GM18507 (cell line): ENCODE measurements at regions not wholly inside any gene's neighbourhood (a gene's known extent, or its start where the extent isn't known, plus 50 kb on each side); places are given as distances from the start of the nearest gene placed in this dataset.
"Not testable (repeated sequence)": the region's sequence is repeated elsewhere in the genome, so short reads cannot be mapped to it uniquely, and the experiment has no call there.

Source experiments
- DNase-seq: peaks from one replicate; pipeline ENCODE4 v3.0.0; 2011; ENCODE audit warnings: low read depth; ENCODE audit not compliant: insufficient read length; ENCODE audit errors: extremely low spot score
- FAIRE-seq: peaks from 2 replicates; lab custom pipeline; 2011; peaks lifted over from hg19 to GRCh38; lab: Jason Lieb, UNC

DNA sequence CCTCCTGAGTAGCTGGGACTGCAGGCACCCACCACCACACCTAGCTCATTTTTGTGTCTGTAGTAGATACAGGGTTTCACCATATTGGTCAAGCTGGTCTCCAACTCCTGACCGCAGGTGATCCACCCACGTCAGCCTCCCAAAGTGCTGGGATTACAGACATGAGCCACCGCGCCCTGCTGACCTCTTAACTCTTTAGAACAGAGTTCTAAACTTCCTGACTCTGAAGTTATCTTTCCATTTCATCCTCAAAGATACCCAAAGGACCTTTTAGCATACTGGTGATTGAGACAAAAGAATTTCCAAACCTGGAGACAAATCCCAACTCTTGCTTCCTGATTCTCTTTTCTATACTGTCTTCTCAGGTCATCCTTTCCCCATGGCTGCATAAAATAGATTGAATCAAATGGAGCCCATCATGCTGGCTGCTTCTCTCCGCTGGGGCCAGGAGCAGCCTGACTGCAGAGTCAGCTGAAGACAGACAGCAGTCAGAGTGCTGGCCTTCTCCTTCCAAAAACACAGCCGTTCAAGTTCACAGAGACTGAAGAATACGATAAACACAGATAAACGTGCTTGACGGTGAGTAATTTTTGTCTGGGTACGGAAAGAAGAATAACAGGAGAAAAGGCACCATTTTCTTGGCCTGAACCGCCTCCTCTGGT is 76.5 kb upstream of the ATF7IP2 start:
- no peak for FAIRE-seq
- no peak for DNase-seq

DNA sequence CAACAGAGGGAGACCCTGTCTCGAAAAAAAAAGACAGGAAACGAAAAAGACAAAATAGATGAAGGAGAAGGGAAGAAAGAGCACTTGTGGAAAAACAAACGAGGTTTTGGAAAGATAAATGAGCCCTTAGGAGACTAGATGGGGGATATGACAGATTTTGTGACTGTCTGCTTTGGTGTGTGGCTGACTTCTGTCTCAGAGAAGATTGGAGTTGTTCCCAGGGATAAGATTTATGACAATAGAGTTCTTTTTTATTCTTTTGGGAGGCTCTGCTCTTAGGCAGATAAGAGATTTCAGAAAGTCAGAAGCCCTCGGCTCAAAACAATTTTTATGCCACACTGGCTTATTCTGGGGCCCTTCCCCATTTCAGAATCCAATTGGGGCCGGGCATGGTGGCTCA is 73.9 kb upstream of the ATF7IP2 start:
- DNase-seq (no peak), FAIRE-seq (peak; percentile 29)

DNA sequence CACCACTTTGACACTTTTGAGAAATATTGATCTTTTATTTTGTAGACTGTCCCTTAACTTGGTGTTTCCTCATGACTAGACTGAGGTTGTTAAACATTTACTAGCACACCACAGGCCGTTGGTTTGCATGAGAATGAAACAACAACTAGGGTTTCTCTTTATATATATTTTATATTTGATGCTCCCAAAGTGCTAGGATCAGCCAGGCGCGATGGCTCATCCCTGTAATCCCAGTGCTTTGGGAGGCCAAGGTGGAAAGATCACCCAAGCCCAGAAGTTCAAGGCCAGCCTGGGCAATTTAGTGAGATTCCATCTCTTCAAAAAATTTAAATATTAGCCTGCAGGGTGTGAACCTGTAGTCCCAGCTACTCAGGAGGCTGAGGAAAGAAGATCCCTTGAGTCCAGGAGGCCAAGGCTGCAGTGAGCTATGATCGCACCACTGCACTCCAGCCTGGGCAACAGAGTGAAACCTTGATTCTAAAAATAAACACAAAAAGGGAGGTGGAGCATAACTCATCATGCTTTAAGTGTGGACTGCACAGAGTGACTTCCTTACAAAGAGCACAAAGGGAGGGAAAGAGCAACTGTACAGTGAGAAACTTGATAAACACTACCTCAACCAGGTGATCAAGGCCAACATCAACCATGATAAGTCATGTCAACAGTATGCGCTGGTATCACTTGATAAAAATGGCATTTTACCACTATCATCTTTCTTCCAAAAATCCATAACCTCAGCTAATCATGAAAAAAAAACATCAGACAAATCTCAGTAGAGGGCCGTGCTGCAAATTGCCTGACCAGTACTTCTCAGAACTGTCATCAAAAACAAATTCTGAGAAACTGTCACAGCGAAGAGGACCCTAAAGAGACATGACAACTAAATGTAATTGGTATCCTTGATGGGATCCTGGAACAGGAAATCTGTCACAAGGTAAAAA is 72.8 kb upstream of the ATF7IP2 start:
- FAIRE-seq (peak; percentile 98), DNase-seq (no peak)

DNA sequence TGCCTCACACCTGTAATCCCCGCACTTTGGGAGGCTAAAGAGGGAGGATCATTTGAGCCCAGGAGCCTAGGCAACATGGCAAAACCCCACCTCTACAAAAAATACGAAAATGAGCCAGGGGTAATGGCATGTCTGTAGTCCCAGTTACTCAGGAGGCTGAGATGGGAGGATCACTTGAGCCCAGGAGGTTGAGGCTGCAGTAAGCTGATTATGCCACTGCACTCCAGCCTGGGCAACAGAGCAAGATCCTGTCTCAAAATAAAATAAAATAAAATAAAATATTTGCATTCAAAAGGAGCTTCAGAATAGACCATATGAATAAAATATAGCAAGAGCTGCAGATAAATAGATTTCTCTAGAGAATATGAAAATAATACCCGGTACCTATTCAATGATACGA is 71.5 kb upstream of the ATF7IP2 start:
- DNase-seq: no peak
- FAIRE-seq: no peak

DNA sequence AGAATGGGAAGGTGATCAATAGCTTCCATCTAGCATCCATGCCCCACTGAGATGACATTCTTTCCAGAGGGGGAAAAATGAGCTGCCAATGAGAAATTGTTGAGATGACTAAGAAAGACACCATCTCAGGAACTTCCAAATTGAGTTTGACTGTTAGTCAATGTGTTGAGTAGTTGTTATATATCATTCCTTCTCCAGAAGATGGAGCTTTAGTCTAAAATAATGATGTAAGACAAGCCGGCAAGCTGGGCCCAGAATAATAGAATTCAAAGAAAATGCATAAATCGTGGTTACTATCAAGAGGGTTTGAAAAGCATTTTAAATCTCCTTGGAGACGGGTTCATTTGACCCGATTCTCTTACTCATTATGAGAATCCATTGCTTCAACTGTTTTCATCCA is 71.0 kb upstream of the ATF7IP2 start:
- FAIRE-seq (peak; percentile 66), DNase-seq (no peak)

DNA sequence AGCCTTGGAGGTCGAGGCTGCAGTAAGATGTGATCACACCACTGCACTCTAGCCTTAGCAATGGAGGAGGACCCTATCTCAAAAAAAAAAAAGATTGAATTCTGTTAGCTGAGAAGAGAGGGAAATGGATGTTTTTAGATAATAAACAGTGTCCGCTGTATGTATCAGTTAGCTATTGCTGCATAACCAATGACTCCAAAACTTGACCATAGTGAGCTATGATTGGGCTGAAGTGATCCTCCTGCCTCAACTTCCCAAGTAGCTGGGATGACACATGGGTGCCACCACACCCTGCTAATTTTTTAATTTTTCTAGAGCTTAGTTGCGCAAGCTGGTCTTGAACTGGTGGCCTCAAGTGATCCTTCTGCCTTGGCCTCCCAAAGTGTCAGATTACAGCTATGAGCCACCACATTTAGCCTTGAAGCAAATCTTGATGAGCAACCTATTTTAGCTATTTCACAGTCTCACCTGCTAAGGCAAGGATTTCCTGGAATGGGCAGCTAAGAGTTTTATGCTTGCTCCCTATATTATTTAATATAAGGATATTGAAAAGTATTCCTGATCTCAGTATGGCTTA is 68.3 kb upstream of the ATF7IP2 start:
- DNase-seq (no peak), FAIRE-seq (no peak)

DNA sequence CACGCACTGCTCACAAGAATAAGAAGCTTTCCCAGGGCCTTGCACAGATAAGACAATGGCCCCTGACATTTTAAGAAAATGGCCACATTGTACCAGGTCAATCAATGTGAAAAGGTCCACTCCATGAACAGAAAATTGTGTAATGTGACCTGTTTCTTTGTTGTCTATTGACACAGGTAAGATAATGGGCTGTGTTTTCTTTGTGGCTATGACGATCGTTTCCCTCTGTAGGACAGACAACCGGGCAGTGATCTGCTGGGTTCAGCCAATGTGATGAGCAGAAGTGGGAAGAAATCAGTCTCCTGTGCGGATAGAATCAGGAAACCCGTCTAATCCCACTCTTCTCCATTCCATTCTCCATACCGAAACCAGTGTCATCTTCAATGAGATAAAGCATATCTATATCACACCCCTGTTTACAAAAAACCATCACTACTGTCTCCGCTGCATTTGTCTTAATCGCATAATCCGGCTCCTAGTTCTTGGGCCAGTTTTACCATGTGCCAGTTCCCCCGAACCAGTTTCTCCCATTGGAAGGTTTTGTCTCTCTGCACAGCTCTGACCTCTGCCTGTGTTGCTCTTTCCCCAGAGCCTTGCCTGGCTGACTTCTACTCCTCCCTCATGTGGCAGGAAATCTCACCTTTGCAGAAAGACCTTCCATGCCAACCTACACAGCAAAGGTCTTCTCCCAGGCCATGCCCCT is 66.9 kb upstream of the ATF7IP2 start:
- DNase-seq (no peak), FAIRE-seq (no peak)

DNA sequence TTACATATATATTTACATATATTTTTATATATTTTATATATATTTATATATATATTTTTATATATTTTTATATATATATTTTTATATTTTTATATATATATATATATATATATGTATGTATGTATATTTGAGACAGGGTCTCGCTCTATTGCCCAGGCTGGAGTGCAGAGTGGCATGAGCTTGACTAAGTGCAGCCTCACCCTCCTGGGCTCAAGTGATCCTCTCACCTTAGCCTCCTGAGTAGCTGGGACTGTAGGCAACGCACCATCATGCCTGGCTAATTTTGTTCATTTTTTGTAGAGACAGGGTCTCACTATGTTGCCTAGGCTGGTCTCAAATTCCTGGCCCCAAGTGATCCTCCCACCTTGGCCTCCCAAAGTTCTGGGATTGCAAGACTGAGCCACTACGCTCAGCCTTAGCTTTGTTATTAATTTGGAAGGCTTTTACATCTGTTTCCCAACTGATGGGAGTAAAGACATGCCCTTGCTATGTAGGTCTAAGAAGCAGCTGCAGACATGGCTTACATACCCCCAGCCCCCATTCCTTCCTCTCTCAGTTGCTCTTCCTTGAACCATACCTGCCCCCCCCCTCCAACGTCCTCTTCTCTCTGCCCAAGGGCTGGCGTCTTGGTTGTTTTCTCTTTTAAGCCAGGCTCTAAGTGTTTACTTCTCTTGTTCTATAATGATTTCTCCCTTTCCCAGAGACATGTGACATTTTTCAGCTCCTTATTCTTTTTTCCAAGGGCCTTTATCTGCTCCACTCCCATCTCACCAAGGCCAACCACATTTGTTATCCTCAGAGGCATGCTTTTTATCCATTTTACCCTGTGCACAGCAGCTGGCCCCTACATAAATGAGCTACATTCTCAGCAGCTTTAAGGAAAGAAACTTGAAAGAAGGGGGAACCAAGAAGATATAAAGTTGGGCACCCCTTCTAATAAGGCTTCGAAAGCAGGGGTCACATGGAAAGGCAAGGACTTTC is 64.2 kb upstream of the ATF7IP2 start:
- no peak for DNase-seq
- FAIRE-seq: no peak

DNA sequence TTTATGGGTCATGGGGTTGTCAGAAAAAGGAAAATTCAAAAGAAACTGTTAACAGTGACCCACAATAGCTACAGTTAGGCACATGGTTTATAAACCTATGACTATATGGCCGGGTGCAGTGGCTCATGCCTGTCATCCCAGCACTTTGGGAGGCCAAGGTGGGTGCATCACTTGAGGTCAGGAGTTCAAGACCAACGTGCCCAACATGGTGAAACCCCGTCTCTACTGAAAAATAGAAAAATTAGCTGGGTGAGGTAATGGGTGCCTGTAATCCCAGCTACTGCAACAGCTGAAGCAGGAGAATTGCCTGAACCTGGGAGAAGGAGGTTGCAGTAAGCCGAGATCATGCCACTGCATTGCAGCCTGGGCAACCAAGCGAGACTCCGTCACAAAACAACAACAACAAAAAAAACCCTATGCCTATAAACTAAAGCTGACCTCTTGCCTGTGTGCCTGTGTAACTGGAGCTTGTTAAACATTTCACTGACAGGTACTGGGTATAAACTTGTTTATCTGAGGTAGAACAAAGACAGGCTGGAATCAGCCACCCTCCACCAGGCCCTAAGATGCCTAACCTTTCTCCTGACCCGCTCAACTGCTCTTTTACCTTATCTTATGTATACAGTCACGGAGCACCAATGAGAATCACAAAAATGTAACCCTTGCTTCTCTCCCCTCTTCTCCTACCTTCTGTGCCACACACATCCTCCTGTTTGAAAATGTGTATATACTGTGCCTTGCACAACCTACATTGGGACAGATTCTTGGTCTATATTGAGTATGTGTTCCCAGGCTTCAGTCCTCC is 62.9 kb upstream of the ATF7IP2 start:
- FAIRE-seq (no peak), DNase-seq (no peak)

DNA sequence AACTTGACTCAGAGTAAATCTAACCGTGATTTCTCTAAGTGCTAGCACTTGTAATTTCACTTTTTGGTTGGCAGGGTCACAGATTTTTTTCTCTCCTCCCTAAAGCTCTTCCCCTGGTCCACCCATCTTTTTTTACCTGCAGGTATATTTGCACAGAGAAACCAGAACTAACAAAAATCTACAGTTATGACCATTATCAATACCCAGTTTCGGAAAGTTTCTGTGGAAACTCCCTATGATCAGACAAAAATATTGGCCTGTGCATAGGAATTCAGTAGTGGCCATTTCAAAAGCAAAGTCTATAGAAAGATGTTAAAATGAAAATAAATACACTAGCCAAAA is 62.4 kb upstream of the ATF7IP2 start:
- DNase-seq: no peak
- FAIRE-seq: no peak

DNA sequence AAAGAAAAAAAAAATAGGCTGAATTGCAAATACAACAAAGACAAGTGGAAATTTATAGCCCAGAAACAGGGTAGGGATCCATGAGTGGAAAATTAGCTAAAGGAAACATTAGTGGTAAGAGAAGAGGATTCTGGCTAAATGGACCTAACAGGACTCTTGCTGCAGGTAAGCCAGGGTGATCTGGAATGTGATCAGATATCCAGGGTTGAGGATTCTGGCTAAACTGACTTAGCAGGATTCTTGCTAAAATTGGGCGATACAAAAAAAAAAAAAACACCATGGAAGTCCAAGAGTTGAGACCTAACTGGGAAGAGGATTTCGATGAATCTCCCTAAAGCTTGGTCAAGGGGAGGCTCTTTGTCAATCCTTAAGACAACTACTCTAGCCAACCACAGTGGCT is 61.7 kb upstream of the ATF7IP2 start:
- no peak for DNase-seq
- no peak for FAIRE-seq

DNA sequence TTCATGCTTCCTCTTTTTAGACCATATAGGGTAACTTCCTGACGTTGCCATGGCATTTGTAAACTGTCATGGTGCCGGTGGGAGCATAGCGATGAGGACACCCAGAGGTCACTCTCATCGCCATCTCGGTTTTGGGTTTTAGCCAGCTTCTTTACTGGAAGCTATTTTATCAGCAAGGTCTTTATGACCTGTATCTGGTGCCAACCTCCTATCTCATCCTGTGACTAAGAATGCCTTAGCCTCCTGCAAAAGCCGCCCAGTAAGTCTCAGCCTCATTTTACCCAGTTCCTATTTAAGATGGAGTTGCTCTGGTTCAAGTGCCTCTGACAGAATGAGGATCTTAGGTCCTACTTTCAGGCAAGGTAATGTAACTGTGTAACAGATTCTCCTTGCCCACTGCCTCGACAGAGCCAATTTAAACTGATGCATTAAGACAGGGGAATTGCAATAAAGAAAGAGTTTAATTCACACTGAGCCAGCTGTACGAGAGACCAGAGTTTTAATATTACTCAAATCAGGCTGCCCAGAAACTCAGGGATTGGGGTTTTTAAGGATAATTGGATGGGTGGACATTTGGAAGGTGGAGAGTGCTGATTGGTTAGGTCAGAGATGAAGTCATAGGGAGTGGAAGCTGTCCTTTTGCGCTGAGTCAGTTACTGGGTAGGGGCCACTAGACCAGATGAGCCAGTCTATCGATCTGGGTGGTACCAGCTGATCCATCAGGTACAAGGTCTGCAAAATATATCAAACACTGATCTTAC is 59.9 kb upstream of the ATF7IP2 start:
- DNase-seq: no peak
- FAIRE-seq: no peak

DNA sequence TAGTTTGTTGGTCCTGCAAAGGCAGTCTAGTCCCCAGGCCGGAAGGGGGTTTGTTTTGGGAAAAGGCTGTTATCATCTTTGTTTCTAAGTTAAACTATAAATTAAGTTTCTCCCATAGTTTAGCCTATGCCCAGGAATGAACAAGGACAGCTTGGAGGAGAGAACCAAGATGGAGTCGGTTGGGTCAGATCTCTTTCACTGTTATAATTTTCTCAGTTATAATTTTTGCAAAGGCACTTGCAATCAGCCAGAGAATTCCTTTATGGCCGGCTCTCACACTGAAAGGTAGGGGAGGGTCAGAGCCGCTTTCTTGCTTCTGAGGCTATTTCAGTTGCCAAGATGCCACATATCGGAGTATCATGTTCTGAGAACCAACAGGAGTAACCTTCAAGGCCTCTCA is 59.2 kb upstream of the ATF7IP2 start:
- FAIRE-seq (no peak), DNase-seq (no peak)

DNA sequence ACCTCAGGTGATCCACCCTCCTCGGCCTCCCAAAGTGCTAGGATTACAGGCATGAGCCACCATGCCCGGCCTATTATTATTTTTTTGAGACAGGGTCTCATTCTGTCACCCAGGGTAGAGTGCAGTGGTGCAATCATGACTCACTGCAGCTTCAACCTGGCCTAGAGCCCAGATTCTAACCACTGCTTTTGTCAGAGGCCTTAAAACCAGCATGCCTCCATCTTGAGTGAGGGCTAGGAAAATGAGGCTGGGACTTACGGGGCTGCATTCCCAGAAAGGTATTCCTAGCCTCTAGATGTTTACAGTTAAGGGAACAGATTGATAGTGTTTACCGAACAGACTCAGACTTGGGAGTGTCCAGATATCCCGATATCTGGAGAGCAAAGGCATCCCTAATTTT is 57.6 kb upstream of the ATF7IP2 start:
- DNase-seq, FAIRE-seq: not testable (repeated sequence)

DNA sequence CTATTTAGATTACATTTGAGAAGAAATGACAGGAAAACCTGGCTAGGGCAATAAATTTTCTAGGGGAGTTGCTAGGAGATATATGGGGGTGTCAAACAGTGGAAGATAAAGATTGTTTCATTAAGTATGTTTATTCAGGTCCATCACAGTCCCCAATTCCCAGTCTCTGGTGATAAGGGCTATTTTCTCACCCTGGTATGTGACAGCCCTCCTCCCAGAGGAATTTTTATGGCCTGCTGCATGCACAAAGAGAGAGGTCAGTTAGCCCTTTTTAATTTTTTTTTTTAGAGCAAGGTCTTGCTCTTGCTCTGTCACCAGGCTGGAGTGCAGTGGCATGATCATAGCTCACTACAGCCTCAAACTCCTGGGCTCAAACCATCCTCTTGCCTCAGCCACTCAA is 53.6 kb upstream of the ATF7IP2 start:
- DNase-seq: no peak
- no peak for FAIRE-seq

DNA sequence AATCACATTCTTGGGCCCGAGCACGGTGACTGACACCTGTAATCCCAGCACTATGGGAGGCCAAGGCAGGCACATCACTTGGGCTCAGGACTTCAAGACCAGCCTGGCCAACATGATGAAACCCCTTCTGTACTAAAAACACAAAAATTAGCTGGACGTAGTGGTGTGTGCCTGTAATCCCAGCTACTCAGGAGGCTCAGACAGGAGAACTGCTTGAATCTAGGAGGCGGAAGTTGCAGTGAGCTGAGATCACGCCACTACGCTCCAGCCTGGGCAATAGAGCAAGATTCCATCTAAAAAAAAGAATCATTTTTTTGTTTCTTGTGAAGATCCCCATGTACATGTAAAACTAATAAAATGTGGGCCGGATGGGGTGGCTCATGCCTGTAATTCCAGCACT is 53.1 kb upstream of the ATF7IP2 start:
- no peak for FAIRE-seq
- no peak for DNase-seq

DNA sequence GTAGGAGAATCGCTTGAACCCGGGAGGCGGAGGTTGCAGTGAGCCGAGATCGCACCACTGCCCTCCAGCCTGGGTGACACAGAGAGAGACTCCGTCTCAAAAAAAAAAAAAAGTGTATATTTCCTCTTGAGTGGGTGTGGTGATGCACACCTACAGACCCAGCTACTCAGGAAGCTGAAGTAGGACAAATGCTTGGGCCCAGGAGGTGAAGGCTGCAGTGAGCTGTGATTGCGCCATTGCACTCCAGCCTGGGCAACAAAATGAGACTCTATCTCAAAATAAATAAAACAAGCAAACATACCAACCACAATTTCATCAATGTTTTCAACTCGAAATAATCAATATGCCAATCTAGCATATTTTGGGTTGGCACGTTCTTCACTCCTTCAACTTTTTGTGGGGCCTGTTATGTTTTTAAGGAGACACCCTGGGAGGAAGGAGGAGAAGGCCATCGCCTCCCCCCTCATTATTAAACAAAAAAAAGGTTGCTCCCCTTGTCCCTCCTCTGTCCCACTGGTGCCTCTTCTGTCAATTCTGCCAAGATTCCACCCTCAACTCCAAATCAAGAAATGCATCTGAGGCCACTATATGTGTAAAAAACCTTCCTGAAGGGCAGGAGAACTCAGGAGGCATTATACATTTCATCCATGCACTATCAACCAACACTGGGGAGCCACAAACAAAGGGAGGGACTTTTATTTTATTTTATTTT is 52.4 kb upstream of the ATF7IP2 start:
- FAIRE-seq (no peak), DNase-seq (no peak)
